ENCODE measurements at regions not wholly inside any gene's neighbourhood (a gene's known extent, or its start where the extent isn't known, plus 50 kb on each side); places are given as distances from the start of the nearest gene placed in this dataset.
"Not testable (repeated sequence)": the region's sequence is repeated elsewhere in the genome, so short reads cannot be mapped to it uniquely, and the experiment has no call there.

GRCh38 chr19:57028804-57029525 is 90.8 kb upstream of the USP29 start:
- intact Hi-C loops (cut with DNase I): no loop called here
- ATAC-seq: no peak
- DNase-seq: no peak
- H3K27me3 ChIP-seq: no peaks in the 10 kb centered on the region
- no peak overlapping the region for H3K27ac ChIP-seq
- FAIRE-seq: no peak
- TF ChIP-seq, protein P1, sequence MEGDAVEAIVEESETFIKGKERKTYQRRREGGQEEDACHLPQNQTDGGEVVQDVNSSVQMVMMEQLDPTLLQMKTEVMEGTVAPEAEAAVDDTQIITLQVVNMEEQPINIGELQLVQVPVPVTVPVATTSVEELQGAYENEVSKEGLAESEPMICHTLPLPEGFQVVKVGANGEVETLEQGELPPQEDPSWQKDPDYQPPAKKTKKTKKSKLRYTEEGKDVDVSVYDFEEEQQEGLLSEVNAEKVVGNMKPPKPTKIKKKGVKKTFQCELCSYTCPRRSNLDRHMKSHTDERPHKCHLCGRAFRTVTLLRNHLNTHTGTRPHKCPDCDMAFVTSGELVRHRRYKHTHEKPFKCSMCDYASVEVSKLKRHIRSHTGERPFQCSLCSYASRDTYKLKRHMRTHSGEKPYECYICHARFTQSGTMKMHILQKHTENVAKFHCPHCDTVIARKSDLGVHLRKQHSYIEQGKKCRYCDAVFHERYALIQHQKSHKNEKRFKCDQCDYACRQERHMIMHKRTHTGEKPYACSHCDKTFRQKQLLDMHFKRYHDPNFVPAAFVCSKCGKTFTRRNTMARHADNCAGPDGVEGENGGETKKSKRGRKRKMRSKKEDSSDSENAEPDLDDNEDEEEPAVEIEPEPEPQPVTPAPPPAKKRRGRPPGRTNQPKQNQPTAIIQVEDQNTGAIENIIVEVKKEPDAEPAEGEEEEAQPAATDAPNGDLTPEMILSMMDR (IDR thresholded peaks at IDR 0.05): no peak
- WGBS, 2 donors: 35 to 39% methylated on average over 2 of the region's 2 CpGs
- no peaks in the 10 kb centered on the region for H3K9me3 ChIP-seq
- H3K36me3 ChIP-seq: no peaks in the 10 kb centered on the region
- H3K4me3 ChIP-seq: no peak overlapping the region
- no peaks in the 10 kb centered on the region for H3K4me1 ChIP-seq

- ATAC-seq: no peak
- no peaks in the 10 kb centered on the region for H3K9me3 ChIP-seq
- intact Hi-C loops (cut with DNase I): no loop called here
Observed at GRCh38 chr19:57031106-57031505, 88.7 kb upstream of the USP29 start.

DNA sequence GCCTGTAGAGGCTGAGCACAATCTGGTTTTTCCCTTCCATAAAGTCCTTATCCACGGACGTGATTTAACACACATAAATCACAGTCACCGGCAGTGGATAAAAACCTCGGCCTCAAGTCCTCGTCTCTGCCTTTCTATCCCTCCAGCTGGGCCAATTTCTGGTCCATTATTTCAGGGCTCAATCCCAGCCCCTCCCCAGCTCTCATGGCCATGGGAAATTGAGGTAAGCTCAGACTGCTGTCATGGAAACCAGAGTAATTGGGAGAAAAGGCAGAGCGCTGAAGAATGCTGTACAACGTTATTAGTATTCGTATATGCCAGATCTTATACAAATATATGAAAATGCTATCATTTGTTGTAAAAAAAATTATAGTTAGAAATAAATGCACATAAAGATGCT is 86.2 kb upstream of the USP29 start:
- H3K4me1 ChIP-seq: no peaks in the 10 kb centered on the region
- no peak for ATAC-seq
- H3K4me3 ChIP-seq: no peak overlapping the region
- intact Hi-C loops (cut with DNase I): no loop called here
- 55 to 62% methylated on average over 8 of the region's 8 CpGs for WGBS, 2 donors
- H3K27me3 ChIP-seq: no peaks in the 10 kb centered on the region
- H3K36me3 ChIP-seq: no peaks in the 10 kb centered on the region
- no peak for DNase-seq
- FAIRE-seq: no peak
- H3K27ac ChIP-seq: no peak overlapping the region
- TF ChIP-seq, protein P1 (IDR thresholded peaks at IDR 0.05): no peak
- H3K9me3 ChIP-seq: no peaks in the 10 kb centered on the region

More at GRCh38 chr19:57031106-57031505, 88.7 kb upstream of the USP29 start:
- DNase-seq (no peak), FAIRE-seq (no peak)
- Histone ChIP-seq H3K27me3 (no peaks in the 10 kb centered on the region), H3K27ac (no peak overlapping the region), H3K4me1 (no peaks in the 10 kb centered on the region), H3K36me3 (no peaks in the 10 kb centered on the region), H3K4me3 (no peak overlapping the region)
- WGBS, 2 donors: 24 to 33% methylated on average over 12 of the region's 12 CpGs
- TF ChIP-seq, protein P1 (IDR thresholded peaks at IDR 0.05): no peak

- Histone ChIP-seq H3K36me3 (no peaks in the 10 kb centered on the region), H3K27ac (no peak overlapping the region), H3K27me3 (no peaks in the 10 kb centered on the region), H3K4me1 (no peaks in the 10 kb centered on the region), H3K9me3 (no peaks in the 10 kb centered on the region), H3K4me3 (no peak overlapping the region)
- WGBS, 2 donors: 17 to 28% methylated on average over 11 of the region's 11 CpGs
- DNase-seq: no peak
- ATAC-seq: no peak
- TF ChIP-seq, protein P1 (IDR thresholded peaks at IDR 0.05): no peak
- FAIRE-seq: no peak
- intact Hi-C loops (cut with DNase I): no loop called here
Observed at GRCh38 chr19:57034544-57034943, 85.2 kb upstream of the USP29 start.

DNA sequence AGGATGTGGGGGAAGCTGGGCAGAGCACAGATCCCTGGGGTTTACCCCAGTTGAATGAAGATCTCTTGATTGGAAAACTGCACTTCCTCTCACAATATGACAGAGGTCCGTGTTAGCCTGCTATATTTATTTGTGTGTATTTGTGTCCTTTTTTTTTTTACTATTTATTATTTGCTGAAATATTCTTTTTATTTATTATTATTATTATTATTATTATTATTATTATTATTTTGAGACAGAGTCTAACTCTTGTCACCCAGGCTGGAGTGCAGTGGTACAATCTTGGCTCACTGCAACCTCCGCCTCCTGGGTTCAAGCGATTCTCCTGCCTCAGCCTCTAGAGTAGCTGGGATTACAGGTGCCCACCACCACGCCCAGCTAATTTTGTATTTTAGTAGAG is 84.0 kb upstream of the USP29 start:
- FAIRE-seq; H3K4me1 ChIP-seq; intact Hi-C loops (cut with DNase I); ATAC-seq; H3K27me3 ChIP-seq; H3K27ac ChIP-seq; DNase-seq; H3K9me3 ChIP-seq; H3K4me3 ChIP-seq; H3K36me3 ChIP-seq: not testable (repeated sequence)
- WGBS, 2 donors: 75 to 89% methylated on average over 4 of the region's 4 CpGs

All from pancreas (tissue), 10 donors.